Fibroblast of lung (primary cell): ENCODE measurements at regions not wholly inside any gene's neighbourhood (a gene's known extent, or its start where the extent isn't known, plus 50 kb on each side); places are given as distances from the start of the nearest gene placed in this dataset.

Experiments used
- CTCF ChIP-seq, 2 donors: IDR thresholded peaks in 1 of 2; conservative IDR thresholded peaks in 1 of 2; 1 replicate in 1 of 2; 2 replicates in 1 of 2; pipeline ENCODE4 v1.5.1; 2011 to 2012; ENCODE audit warnings: low read length in 2 of 2, control low read depth in 1 of 2, inconsistent platforms in 1 of 2, low read depth in 1 of 2, mild to moderate bottlenecking in 1 of 2
- EZH2 ChIP-seq: IDR thresholded peaks from 2 replicates; pipeline ENCODE4 v1.5.1; 2012; ENCODE audit warnings: low read length, control low read depth, mild to moderate bottlenecking; ENCODE audit errors: missing control alignments

GRCh38 chr7:83212883-83213282, 50.2 kb upstream of the PCLO start:
- TF ChIP-seq EZH2, result no peak
- no peak for TF ChIP-seq CTCF (conservative IDR thresholded peaks at IDR 0.05 in 1 of 2, IDR thresholded peaks at IDR 0.05 in 1 of 2; ENCODE audit: low read depth in 1 of 2, low read length in 2 of 2)
